GM10248 (cell line): ENCODE measurements at regions not wholly inside any gene's neighbourhood (a gene's known extent, or its start where the extent isn't known, plus 50 kb on each side); places are given as distances from the start of the nearest gene placed in this dataset.

Experiments used
- CTCF ChIA-PET: fragments of 300-600 bp; sonication (Branson Sonifier 250); formaldehyde crosslinking; extraction: SDS; loops from one replicate; lab custom pipeline; 2021; ENCODE audit warnings: antibody characterized with exemption; lab: Yijun Ruan, JAX
- POLR2A ChIA-PET: fragments of 350-650 bp; sonication (Branson Sonifier 250); formaldehyde crosslinking; extraction: SDS; loops from one replicate; lab custom pipeline; 2020; ENCODE audit warnings: antibody characterized with exemption; lab: Yijun Ruan, JAX
- DNase-seq: peaks from one replicate; pipeline ENCODE4 v3.0.0; 2012; ENCODE audit errors: extremely low spot score
- CTCF ChIP-seq: IDR thresholded peaks from 2 replicates; pipeline ENCODE4 v1.5.1; 2012; ENCODE audit warnings: mild to moderate bottlenecking, low read depth; ENCODE audit errors: extremely low read depth, missing control alignments, control extremely low read depth

GRCh38 chr6:82836022-82836575 is 229.5 kb downstream of the UBE3D start:
- no peak for DNase-seq
- POLR2A ChIA-PET = interaction anchor here (0.6 kb wide), 1 partner anchor 119 kb away, joined by 4 read pairs; no protein-coding TSS in a partner anchor
- TF ChIP-seq CTCF = no peak
- CTCF ChIA-PET = no interaction called here

DNA sequence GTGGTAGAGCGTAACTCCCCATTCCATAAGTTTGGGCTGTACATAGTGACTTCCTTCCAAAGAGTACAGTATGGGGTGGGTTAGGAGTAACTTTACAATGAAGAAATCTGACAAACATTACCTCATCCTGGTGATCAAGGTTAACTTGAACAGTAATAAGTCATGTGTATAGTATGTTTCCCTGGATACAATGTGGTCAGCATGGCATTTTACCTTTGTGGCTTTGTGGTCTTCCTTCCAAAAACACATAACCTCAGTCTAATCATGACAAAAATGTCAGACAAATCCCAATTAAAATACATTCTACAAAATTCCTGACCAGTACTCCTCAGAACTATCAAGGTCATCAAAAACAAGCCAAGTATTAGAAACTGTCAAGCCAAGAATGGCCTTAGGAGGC is 225.1 kb downstream of the UBE3D start:
- no peak for TF ChIP-seq CTCF
- ChIA-PET CTCF (no interaction called here), POLR2A (no interaction called here)
- no peak for DNase-seq

DNA sequence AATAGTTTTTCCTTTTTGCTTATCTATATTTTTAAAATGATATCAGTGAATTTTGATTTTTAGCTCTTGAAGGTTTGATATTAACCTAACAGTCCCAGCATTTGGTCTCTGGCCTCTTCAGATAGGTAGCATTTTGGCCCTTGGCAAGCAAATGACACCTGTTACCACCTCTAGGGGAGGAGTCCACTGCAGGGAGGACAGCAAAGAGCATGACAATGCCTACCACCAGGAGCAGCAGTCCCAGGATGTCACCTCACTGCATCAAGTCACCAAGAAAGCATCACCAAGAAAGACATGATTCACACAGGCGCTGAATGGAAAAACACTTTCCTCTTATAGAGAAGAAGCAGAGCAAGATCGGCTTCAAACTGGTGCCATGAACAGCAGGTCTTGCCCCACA is 224.3 kb downstream of the UBE3D start:
- no peak for TF ChIP-seq CTCF
- CTCF ChIA-PET = no interaction called here
- no peak for DNase-seq
- POLR2A ChIA-PET = no interaction called here
